ENCODE measurements at regions not wholly inside any gene's neighbourhood (a gene's known extent, or its start where the extent isn't known, plus 50 kb on each side); places are given as distances from the start of the nearest gene placed in this dataset.

GRCh38 chr16:65752522-65752844, 614.0 kb upstream of the CDH5 start:
- no peak for TF ChIP-seq CTCF (IDR thresholded peaks at IDR 0.05; ENCODE audit: low read depth, low read length, missing control alignments)
- H3K4me3 ChIP-seq (replicated peaks; ENCODE audit: low read depth, low read length): no peak overlapping the region

GRCh38 chr16:65751622-65752521, 614.6 kb upstream of the CDH5 start:
- no peak overlapping the region for H3K4me3 ChIP-seq (replicated peaks; ENCODE audit: low read depth, low read length)
- no peak for DNase-seq (ENCODE audit: extremely low read depth, low read depth)
- no peak for TF ChIP-seq CTCF (IDR thresholded peaks at IDR 0.05; ENCODE audit: low read depth, low read length, missing control alignments)

More at GRCh38 chr16:65752522-65752844, 614.0 kb upstream of the CDH5 start:
- DNase-seq (ENCODE audit: extremely low read depth, low read depth): no peak

GRCh38 chr16:65749506-65749905, 617.0 kb upstream of the CDH5 start:
- no peak for DNase-seq (ENCODE audit: extremely low read depth, low read depth)
- TF ChIP-seq CTCF (IDR thresholded peaks at IDR 0.05; ENCODE audit: low read depth, low read length, missing control alignments): no peak
- H3K4me3 ChIP-seq (replicated peaks; ENCODE audit: low read depth, low read length): no peak overlapping the region

- no peak for TF ChIP-seq CTCF (IDR thresholded peaks at IDR 0.05; ENCODE audit: low read depth, low read length, missing control alignments)
- DNase-seq (ENCODE audit: extremely low read depth, low read depth): no peak
Measured at GRCh38 chr16:65746941-65747340, 619.5 kb upstream of the CDH5 start.

GRCh38 chr16:65745201-65745708, 621.2 kb upstream of the CDH5 start:
- TF ChIP-seq CTCF (IDR thresholded peaks at IDR 0.05; ENCODE audit: low read depth, low read length, missing control alignments): no peak
- DNase-seq (ENCODE audit: extremely low read depth, low read depth): no peak
- no peak overlapping the region for H3K4me3 ChIP-seq (replicated peaks; ENCODE audit: low read depth, low read length)

More at GRCh38 chr16:65746941-65747340, 619.5 kb upstream of the CDH5 start:
- H3K4me3 ChIP-seq (replicated peaks; ENCODE audit: low read depth, low read length): no peak overlapping the region

- no peak for DNase-seq (ENCODE audit: extremely low read depth, low read depth)
- TF ChIP-seq CTCF (IDR thresholded peaks at IDR 0.05; ENCODE audit: low read depth, low read length, missing control alignments): no peak
- H3K4me3 ChIP-seq (replicated peaks; ENCODE audit: low read depth, low read length): no peak overlapping the region
Measured at GRCh38 chr16:65744401-65744800, 622.1 kb upstream of the CDH5 start.
